SK-N-SH (cell line): ENCODE measurements at regions not wholly inside any gene's neighbourhood (a gene's known extent, or its start where the extent isn't known, plus 50 kb on each side); places are given as distances from the start of the nearest gene placed in this dataset.

ENCODE experiments used
- CTCF ChIP-seq: fragments of 200-600 bp; sonication (generic); IDR thresholded peaks from 2 replicates; pipeline ENCODE4 v1.6.1; 2017; ENCODE audit warnings: antibody characterized with exemption, mild to moderate bottlenecking, moderate library complexity
- EZH2phosphoT487 ChIP-seq: fragments of 200-600 bp; sonication (generic); IDR thresholded peaks from 2 replicates; pipeline ENCODE4 v1.6.1; 2017; ENCODE audit warnings: low read depth, mixed run types, mild to moderate bottlenecking, antibody characterized with exemption, moderate library complexity, borderline replicate concordance
- FOXJ3 ChIP-seq: sonication (generic); formaldehyde crosslinking; IDR thresholded peaks from 2 replicates; pipeline ENCODE4 v1.5.1; 2020; ENCODE audit warnings: mild to moderate bottlenecking, missing genetic modification reagents
- JUND ChIP-seq: IDR thresholded peaks from 2 replicates; pipeline ENCODE4 v1.4.0; 2012
- MAX ChIP-seq: IDR thresholded peaks from 2 replicates; pipeline ENCODE4 v1.4.0; 2012; ENCODE audit warnings: low read depth
- POLR2AphosphoS5 ChIP-seq: IDR thresholded peaks from 2 replicates; pipeline ENCODE4 v1.6.1; 2012; ENCODE audit warnings: low read depth, low read length
- RAD21 ChIP-seq: IDR thresholded peaks from 2 replicates; pipeline ENCODE4 v1.6.1; 2012; ENCODE audit warnings: mild to moderate bottlenecking, low read length
- RCOR1 ChIP-seq: fragments of 150-350 bp; IDR thresholded peaks from 2 replicates; pipeline ENCODE4 v1.6.1; 2017; ENCODE audit warnings: antibody characterized with exemption, low read length
- REST ChIP-seq: IDR thresholded peaks from 2 replicates; pipeline ENCODE4 v1.6.1; 2012; ENCODE audit warnings: mild to moderate bottlenecking, low read depth, low read length, moderate library complexity
- SMC3 ChIP-seq: IDR thresholded peaks from 2 replicates; pipeline ENCODE4 v1.6.1; 2012; ENCODE audit warnings: low read depth, low read length, improper control_type of control experiment
- TCF12 ChIP-seq: IDR thresholded peaks from 2 replicates; pipeline ENCODE4 v1.4.0; 2012
- USF1 ChIP-seq: IDR thresholded peaks from 2 replicates; pipeline ENCODE4 v1.4.0; 2012; ENCODE audit warnings: low read depth, borderline replicate concordance
- TF ChIP-seq, protein P1 (sequence below): fragments of 150-350 bp; IDR thresholded peaks from 2 replicates; pipeline ENCODE4 v1.6.1; 2016; ENCODE audit warnings: mild to moderate bottlenecking, low read depth, low read length
- TF ChIP-seq, protein P2 (sequence below): fragments of 150-350 bp; IDR thresholded peaks from 2 replicates; pipeline ENCODE4 v1.6.1; 2017; ENCODE audit warnings: antibody characterized with exemption, low read length, low read depth, borderline replicate concordance

DNA sequence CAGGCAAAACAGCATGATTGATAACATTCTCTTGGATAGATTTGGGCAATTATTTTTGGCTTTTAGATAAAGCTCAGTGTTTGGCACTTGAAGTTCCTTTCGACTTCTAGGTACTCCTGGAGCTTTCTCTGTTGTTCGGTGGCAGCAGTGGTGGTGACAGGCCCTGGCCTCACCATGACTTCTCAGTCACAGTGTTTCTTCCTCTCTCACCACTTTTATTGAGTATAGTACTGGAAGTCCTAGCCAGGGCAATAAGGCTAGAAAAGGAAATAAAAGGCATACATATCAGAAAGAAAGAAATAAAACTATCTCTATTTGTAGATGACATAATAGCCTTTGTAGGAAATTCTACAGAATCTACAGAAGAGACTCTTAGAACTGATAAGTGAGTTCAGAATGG lies 101.2 kb upstream of the SIRPG start:
- no peak for TF ChIP-seq CTCF
- no peak for TF ChIP-seq MAX
- TF ChIP-seq EZH2phosphoT487: no peak
- TF ChIP-seq JUND: no peak
- TF ChIP-seq, protein P1, sequence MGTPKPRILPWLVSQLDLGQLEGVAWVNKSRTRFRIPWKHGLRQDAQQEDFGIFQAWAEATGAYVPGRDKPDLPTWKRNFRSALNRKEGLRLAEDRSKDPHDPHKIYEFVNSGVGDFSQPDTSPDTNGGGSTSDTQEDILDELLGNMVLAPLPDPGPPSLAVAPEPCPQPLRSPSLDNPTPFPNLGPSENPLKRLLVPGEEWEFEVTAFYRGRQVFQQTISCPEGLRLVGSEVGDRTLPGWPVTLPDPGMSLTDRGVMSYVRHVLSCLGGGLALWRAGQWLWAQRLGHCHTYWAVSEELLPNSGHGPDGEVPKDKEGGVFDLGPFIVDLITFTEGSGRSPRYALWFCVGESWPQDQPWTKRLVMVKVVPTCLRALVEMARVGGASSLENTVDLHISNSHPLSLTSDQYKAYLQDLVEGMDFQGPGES: no peak
- TF ChIP-seq, protein P2, sequence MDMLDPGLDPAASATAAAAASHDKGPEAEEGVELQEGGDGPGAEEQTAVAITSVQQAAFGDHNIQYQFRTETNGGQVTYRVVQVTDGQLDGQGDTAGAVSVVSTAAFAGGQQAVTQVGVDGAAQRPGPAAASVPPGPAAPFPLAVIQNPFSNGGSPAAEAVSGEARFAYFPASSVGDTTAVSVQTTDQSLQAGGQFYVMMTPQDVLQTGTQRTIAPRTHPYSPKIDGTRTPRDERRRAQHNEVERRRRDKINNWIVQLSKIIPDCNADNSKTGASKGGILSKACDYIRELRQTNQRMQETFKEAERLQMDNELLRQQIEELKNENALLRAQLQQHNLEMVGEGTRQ: no peak
- no peak for TF ChIP-seq POLR2AphosphoS5
- no peak for TF ChIP-seq FOXJ3
- TF ChIP-seq TCF12: no peak
- TF ChIP-seq REST: no peak
- TF ChIP-seq SMC3: no peak
- no peak for TF ChIP-seq RCOR1
- TF ChIP-seq RAD21: no peak
- no peak for TF ChIP-seq USF1
